NCI-H2196 treated with DMSO at 0.1 percent for 48 hours (cell line): ENCODE measurements at regions not wholly inside any gene's neighbourhood (a gene's known extent, or its start where the extent isn't known, plus 50 kb on each side); places are given as distances from the start of the nearest gene placed in this dataset.

Experiments used
- DNase-seq: peaks from one replicate; lab custom pipeline; 2025; ENCODE audit not compliant: unreplicated experiment; lab: John Stamatoyannopoulos, UW

GRCh38 chr1:212189352-212189738, 95.9 kb upstream of the PPP2R5A start:
- no peak for DNase-seq

- DNase-seq: no peak
These were observed 95.0 kb upstream of the PPP2R5A start for GRCh38 chr1:212190169-212190568.

- no peak for DNase-seq
These were observed 92.8 kb upstream of the PPP2R5A start for GRCh38 chr1:212192261-212192998.

- DNase-seq: no peak
These were observed 88.9 kb upstream of the PPP2R5A start for GRCh38 chr1:212196355-212196754.

GRCh38 chr1:212201461-212201860, 83.7 kb upstream of the PPP2R5A start:
- DNase-seq: no peak

- no peak for DNase-seq
These were observed 81.6 kb upstream of the PPP2R5A start for GRCh38 chr1:212203630-212204029.

GRCh38 chr1:212205006-212205405, 80.2 kb upstream of the PPP2R5A start:
- no peak for DNase-seq

GRCh38 chr1:212205843-212206242, 79.4 kb upstream of the PPP2R5A start:
- DNase-seq: no peak

GRCh38 chr1:212207118-212207517, 78.1 kb upstream of the PPP2R5A start:
- no peak for DNase-seq

- no peak for DNase-seq
These were observed 77.2 kb upstream of the PPP2R5A start for GRCh38 chr1:212207822-212208520.

GRCh38 chr1:212208978-212209644, 76.1 kb upstream of the PPP2R5A start:
- DNase-seq: no peak

GRCh38 chr1:212211371-212211770, 73.8 kb upstream of the PPP2R5A start:
- no peak for DNase-seq

GRCh38 chr1:212212343-212212742, 72.9 kb upstream of the PPP2R5A start:
- no peak for DNase-seq

GRCh38 chr1:212212906-212213305, 72.3 kb upstream of the PPP2R5A start:
- DNase-seq: no peak

- DNase-seq: no peak
These were observed 71.4 kb upstream of the PPP2R5A start for GRCh38 chr1:212213784-212214183.

- no peak for DNase-seq
These were observed 70.9 kb upstream of the PPP2R5A start for GRCh38 chr1:212214325-212214724.

GRCh38 chr1:212215910-212216309, 69.3 kb upstream of the PPP2R5A start:
- no peak for DNase-seq

GRCh38 chr1:212217633-212218032, 67.6 kb upstream of the PPP2R5A start:
- DNase-seq: no peak

GRCh38 chr1:212218065-212218464, 67.1 kb upstream of the PPP2R5A start:
- DNase-seq: no peak

GRCh38 chr1:212218911-212219310, 66.3 kb upstream of the PPP2R5A start:
- no peak for DNase-seq

- DNase-seq: no peak
These were observed 65.3 kb upstream of the PPP2R5A start for GRCh38 chr1:212219679-212220463.
